Liver (tissue), 3 donors: ENCODE measurements at regions not wholly inside any gene's neighbourhood (a gene's known extent, or its start where the extent isn't known, plus 50 kb on each side); places are given as distances from the start of the nearest gene placed in this dataset.

Source experiments
- CTCF ChIP-seq: fragments of 150-350 bp; IDR thresholded peaks from 2 replicates; pipeline ENCODE4 v1.5.1; 2017; ENCODE audit warnings: improper control_type of control experiment, low read depth, low read length; ENCODE audit not compliant: missing input control
- JUND ChIP-seq, 2 donors: IDR thresholded peaks; 2 replicates each; pipeline ENCODE4 v1.6.1; 2016; ENCODE audit warnings: antibody characterized with exemption in 2 of 2
- RAD21 ChIP-seq, 2 donors: IDR thresholded peaks; 2 replicates each; pipeline ENCODE4 v1.6.1; 2016; ENCODE audit warnings: antibody characterized with exemption in 2 of 2, mild to moderate bottlenecking in 2 of 2
- REST ChIP-seq: IDR thresholded peaks from 2 replicates; pipeline ENCODE4 v1.6.1; 2016; ENCODE audit warnings: antibody characterized with exemption, mild to moderate bottlenecking
- RXRA ChIP-seq, 2 donors: IDR thresholded peaks; 2 replicates each; pipeline ENCODE4 v1.6.1; 2017 to 2018; ENCODE audit warnings: antibody characterized with exemption in 2 of 2, mild to moderate bottlenecking in 1 of 2
- SP1 ChIP-seq: IDR thresholded peaks from 2 replicates; pipeline ENCODE4 v1.6.1; 2018; ENCODE audit warnings: antibody characterized with exemption, mild to moderate bottlenecking
- TAF1 ChIP-seq: conservative IDR thresholded peaks from 2 replicates; pipeline ENCODE4 v1.6.1; 2016; ENCODE audit warnings: antibody characterized with exemption, mild to moderate bottlenecking
- YY1 ChIP-seq: IDR thresholded peaks from 2 replicates; pipeline ENCODE4 v1.6.1; 2016; ENCODE audit warnings: antibody characterized with exemption, mild to moderate bottlenecking
- donor health status: healthy.
- donor health status: healthy.

GRCh38 chr4:71186257-71186565, 152.6 kb upstream of the SLC4A4 start:
- TF ChIP-seq JUND (IDR thresholded peaks at IDR 0.05), result no peak
- TF ChIP-seq CTCF, result no peak
- TF ChIP-seq YY1, result no peak
- TF ChIP-seq RXRA (IDR thresholded peaks at IDR 0.05), result no peak
- no peak for TF ChIP-seq TAF1
- TF ChIP-seq REST, result no peak
- peak in 1 of 2 donors; percentile 36 for TF ChIP-seq RAD21 (IDR thresholded peaks at IDR 0.05)
- TF ChIP-seq SP1, result no peak
